ENCODE measurements at regions not wholly inside any gene's neighbourhood (a gene's known extent, or its start where the extent isn't known, plus 50 kb on each side); places are given as distances from the start of the nearest gene placed in this dataset.

DNA sequence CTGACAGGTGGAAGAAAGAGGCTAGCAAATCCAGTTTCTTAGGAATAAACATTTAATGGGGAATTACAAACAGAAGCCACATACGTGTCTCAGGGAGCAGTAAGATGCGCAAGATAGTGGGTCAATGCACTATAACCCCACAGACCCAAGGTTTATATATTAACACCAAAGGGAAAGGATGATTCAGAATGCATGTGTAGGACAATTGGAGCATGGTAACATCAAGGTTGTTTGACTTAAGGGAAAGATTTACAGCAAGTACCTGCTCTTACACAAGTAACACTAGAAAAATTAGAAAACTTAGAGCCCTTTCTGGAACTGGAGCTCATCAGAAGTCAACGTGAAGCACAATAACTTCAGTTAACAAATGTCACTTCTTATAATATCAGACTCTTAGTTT lies 161.1 kb upstream of the ZWINT start:
- Histone ChIP-seq H3K27ac (ENCODE audit: low read length) (no peak overlapping the region), H3K4me1 (ENCODE audit: control insufficient read depth, insufficient read depth, low read length) (no peaks in the 10 kb centered on the region), H3K36me3 (ENCODE audit: control insufficient read depth, insufficient read depth, low read length) (no peaks in the 10 kb centered on the region), H3K27me3 (ENCODE audit: control insufficient read depth, insufficient read depth, low read length) (no peaks in the 10 kb centered on the region), H3K4me3 (ENCODE audit: low read depth in 2 of 2, low read length in 2 of 2) (no peak overlapping the region), H3K9me3 (ENCODE audit: control insufficient read depth, insufficient read depth, low read depth, low read length) (peaks cover 3% of the 10 kb centered on the region; the same call in 1 of the 2 replicates)
- in situ Hi-C loops (cut with HindIII; ENCODE audit: low pct_unique_long_range_greater_than_20kb, low sequenced_read_pairs): no loop called here
- no peak for TF ChIP-seq TCF7L2 (IDR thresholded peaks at IDR 0.05; ENCODE audit: low read depth, low read length)
- no peak for TF ChIP-seq SIN3A (IDR thresholded peaks at IDR 0.05; ENCODE audit: borderline replicate concordance, insufficient read depth, low read depth, low read length)
- TF ChIP-seq, protein P1, sequence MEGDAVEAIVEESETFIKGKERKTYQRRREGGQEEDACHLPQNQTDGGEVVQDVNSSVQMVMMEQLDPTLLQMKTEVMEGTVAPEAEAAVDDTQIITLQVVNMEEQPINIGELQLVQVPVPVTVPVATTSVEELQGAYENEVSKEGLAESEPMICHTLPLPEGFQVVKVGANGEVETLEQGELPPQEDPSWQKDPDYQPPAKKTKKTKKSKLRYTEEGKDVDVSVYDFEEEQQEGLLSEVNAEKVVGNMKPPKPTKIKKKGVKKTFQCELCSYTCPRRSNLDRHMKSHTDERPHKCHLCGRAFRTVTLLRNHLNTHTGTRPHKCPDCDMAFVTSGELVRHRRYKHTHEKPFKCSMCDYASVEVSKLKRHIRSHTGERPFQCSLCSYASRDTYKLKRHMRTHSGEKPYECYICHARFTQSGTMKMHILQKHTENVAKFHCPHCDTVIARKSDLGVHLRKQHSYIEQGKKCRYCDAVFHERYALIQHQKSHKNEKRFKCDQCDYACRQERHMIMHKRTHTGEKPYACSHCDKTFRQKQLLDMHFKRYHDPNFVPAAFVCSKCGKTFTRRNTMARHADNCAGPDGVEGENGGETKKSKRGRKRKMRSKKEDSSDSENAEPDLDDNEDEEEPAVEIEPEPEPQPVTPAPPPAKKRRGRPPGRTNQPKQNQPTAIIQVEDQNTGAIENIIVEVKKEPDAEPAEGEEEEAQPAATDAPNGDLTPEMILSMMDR (IDR thresholded peaks at IDR 0.05): no peak
- TF ChIP-seq, protein P2, sequence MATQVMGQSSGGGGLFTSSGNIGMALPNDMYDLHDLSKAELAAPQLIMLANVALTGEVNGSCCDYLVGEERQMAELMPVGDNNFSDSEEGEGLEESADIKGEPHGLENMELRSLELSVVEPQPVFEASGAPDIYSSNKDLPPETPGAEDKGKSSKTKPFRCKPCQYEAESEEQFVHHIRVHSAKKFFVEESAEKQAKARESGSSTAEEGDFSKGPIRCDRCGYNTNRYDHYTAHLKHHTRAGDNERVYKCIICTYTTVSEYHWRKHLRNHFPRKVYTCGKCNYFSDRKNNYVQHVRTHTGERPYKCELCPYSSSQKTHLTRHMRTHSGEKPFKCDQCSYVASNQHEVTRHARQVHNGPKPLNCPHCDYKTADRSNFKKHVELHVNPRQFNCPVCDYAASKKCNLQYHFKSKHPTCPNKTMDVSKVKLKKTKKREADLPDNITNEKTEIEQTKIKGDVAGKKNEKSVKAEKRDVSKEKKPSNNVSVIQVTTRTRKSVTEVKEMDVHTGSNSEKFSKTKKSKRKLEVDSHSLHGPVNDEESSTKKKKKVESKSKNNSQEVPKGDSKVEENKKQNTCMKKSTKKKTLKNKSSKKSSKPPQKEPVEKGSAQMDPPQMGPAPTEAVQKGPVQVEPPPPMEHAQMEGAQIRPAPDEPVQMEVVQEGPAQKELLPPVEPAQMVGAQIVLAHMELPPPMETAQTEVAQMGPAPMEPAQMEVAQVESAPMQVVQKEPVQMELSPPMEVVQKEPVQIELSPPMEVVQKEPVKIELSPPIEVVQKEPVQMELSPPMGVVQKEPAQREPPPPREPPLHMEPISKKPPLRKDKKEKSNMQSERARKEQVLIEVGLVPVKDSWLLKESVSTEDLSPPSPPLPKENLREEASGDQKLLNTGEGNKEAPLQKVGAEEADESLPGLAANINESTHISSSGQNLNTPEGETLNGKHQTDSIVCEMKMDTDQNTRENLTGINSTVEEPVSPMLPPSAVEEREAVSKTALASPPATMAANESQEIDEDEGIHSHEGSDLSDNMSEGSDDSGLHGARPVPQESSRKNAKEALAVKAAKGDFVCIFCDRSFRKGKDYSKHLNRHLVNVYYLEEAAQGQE (IDR thresholded peaks at IDR 0.05; ENCODE audit: insufficient read depth in 1 of 2, low read depth in 2 of 2, low read length in 1 of 2): no peak
- TF ChIP-seq POLR2AphosphoS5 (IDR thresholded peaks at IDR 0.05; ENCODE audit: low read depth, low read length): no peak
- ChIA-PET CTCF (no interaction called here), POLR2A (no interaction called here)
- DNase-seq (ENCODE audit: low read depth, low spot score) (no peak), ATAC-seq (no peak)
- intact Hi-C loops (cut with micrococcal nuclease; ENCODE audit: unreplicated experiment): no loop called here
- no TSS peak for BruUV-seq (replicated peaks)

DNA sequence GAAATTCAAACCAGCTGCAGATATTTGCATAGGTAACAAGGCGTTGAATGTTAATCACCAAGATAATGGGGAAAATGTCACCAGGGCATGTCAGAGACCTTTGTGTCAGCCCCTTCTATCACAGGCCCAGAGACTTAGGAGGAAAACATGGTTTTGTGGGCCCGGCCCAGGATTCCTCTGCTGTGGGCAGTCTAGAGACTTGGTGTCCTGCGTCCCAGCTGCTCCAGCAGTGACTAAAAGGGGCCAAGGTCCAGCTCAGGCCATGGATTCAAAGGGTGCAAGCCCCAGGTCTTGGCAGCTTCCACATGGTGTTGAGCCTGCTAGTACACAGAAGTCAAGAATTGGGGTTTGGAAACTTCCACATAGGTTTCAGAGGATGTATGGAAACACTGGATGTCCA lies 147.5 kb upstream of the ZWINT start:
- H3K27ac ChIP-seq (ENCODE audit: low read length): no peak overlapping the region
- BruUV-seq (replicated peaks): no TSS peak
- no peak for DNase-seq (ENCODE audit: low read depth, low spot score)
- H3K4me3 ChIP-seq (ENCODE audit: low read depth in 2 of 2, low read length in 2 of 2): no peak overlapping the region
- no peaks in the 10 kb centered on the region for H3K4me1 ChIP-seq (ENCODE audit: control insufficient read depth, insufficient read depth, low read length)
- H3K27me3 ChIP-seq (ENCODE audit: control insufficient read depth, insufficient read depth, low read length): no peaks in the 10 kb centered on the region
- H3K36me3 ChIP-seq (ENCODE audit: control insufficient read depth, insufficient read depth, low read length): no peaks in the 10 kb centered on the region
- CTCF ChIA-PET: no interaction called here
- H3K9me3 ChIP-seq (ENCODE audit: control insufficient read depth, insufficient read depth, low read depth, low read length): no peaks in the 10 kb centered on the region
- TF ChIP-seq, protein P2 (IDR thresholded peaks at IDR 0.05; ENCODE audit: insufficient read depth in 1 of 2, low read depth in 2 of 2, low read length in 1 of 2): no peak
- TF ChIP-seq SIN3A (IDR thresholded peaks at IDR 0.05; ENCODE audit: borderline replicate concordance, insufficient read depth, low read depth, low read length): no peak
- in situ Hi-C loops (cut with HindIII; ENCODE audit: low pct_unique_long_range_greater_than_20kb, low sequenced_read_pairs) (no loop called here), intact Hi-C loops (cut with micrococcal nuclease; ENCODE audit: unreplicated experiment) (no loop called here)
- no peak for ATAC-seq
- POLR2A ChIA-PET: no interaction called here

Data from Panc1 (cell line).